H9 (cell line): ENCODE measurements at regions not wholly inside any gene's neighbourhood (a gene's known extent, or its start where the extent isn't known, plus 50 kb on each side); places are given as distances from the start of the nearest gene placed in this dataset.

ENCODE experiments used
- DNase-seq: peaks from one replicate; pipeline ENCODE4 v3.0.0-alpha.2; 2017
- H2AFZ ChIP-seq: one replicate; pipeline ENCODE4 v1.6.1; 2013; ENCODE audit warnings: mild to moderate bottlenecking, low read length, control low read depth, moderate library complexity
- H2AK5ac ChIP-seq: 2 replicates; pipeline ENCODE4 v1.6.1; 2013; ENCODE audit warnings: low read length, control low read depth, mixed read lengths; ENCODE audit not compliant: insufficient read length
- H2BK120ac ChIP-seq: one replicate; pipeline ENCODE4 v1.6.1; 2013; ENCODE audit warnings: low read depth, mild to moderate bottlenecking, low read length, control low read depth, inconsistent platforms; ENCODE audit not compliant: poor library complexity, severe bottlenecking
- H2BK12ac ChIP-seq: 2 replicates; pipeline ENCODE4 v1.6.1; 2013; ENCODE audit warnings: low read length, control low read depth, mixed read lengths, low read depth; ENCODE audit not compliant: insufficient read length
- H2BK15ac ChIP-seq: 2 replicates; pipeline ENCODE4 v1.6.1; 2013; ENCODE audit warnings: low read depth, low read length, control low read depth
- H2BK20ac ChIP-seq: one replicate; pipeline ENCODE4 v1.6.1; 2013; ENCODE audit warnings: low read depth, mild to moderate bottlenecking, low read length, control low read depth, inconsistent platforms; ENCODE audit not compliant: poor library complexity, severe bottlenecking
- H2BK5ac ChIP-seq: 2 replicates; pipeline ENCODE4 v1.6.1; 2013; ENCODE audit warnings: low read length, control low read depth, mixed read lengths; ENCODE audit not compliant: insufficient read length
- H3K14ac ChIP-seq: 2 replicates; pipeline ENCODE4 v1.6.1; 2013; ENCODE audit warnings: low read length, control low read depth; ENCODE audit not compliant: insufficient read depth
- H3K18ac ChIP-seq: 2 replicates; pipeline ENCODE4 v1.6.1; 2013; ENCODE audit warnings: low read depth, mild to moderate bottlenecking, mixed read lengths, low read length, control low read depth; ENCODE audit not compliant: insufficient read length
- H3K23ac ChIP-seq: 2 replicates; pipeline ENCODE4 v1.6.1; 2013; ENCODE audit warnings: low read length, control low read depth, mixed read lengths, low read depth; ENCODE audit not compliant: insufficient read length
- H3K23me2 ChIP-seq: 2 replicates; pipeline ENCODE4 v1.6.1; 2013; ENCODE audit warnings: low read depth, mild to moderate bottlenecking, mixed read lengths, low read length, control low read depth; ENCODE audit not compliant: insufficient read length, poor library complexity, severe bottlenecking
- H3K27ac ChIP-seq: 2 replicates; pipeline ENCODE4 v1.5.1; 2013; ENCODE audit warnings: low read length, control low read depth, mixed read lengths, low read depth; ENCODE audit not compliant: insufficient read length
- H3K27me3 ChIP-seq: 2 replicates; pipeline ENCODE4 v1.6.1; 2013; ENCODE audit warnings: low read length, control low read depth, inconsistent platforms; ENCODE audit not compliant: insufficient read depth
- H3K4ac ChIP-seq: 2 replicates; pipeline ENCODE4 v1.6.1; 2013; ENCODE audit warnings: low read depth, mild to moderate bottlenecking, control low read depth, inconsistent platforms, low read length, moderate library complexity
- H3K4me1 ChIP-seq: 2 replicates; pipeline ENCODE4 v1.6.1; 2013; ENCODE audit warnings: low read length, control low read depth, inconsistent platforms; ENCODE audit not compliant: insufficient read depth
- H3K4me2 ChIP-seq: 2 replicates; pipeline ENCODE4 v1.6.1; 2013; ENCODE audit warnings: low read length, control low read depth, mixed read lengths; ENCODE audit not compliant: insufficient read length, insufficient read depth
- H3K56ac ChIP-seq: 2 replicates; pipeline ENCODE4 v1.6.1; 2013; ENCODE audit warnings: low read depth, mild to moderate bottlenecking, mixed read lengths, low read length, control low read depth; ENCODE audit not compliant: insufficient read length
- H3K79me1 ChIP-seq: 2 replicates; pipeline ENCODE4 v1.6.1; 2013; ENCODE audit warnings: low read depth, mild to moderate bottlenecking, moderate library complexity, low read length, control low read depth, inconsistent platforms; ENCODE audit not compliant: insufficient read depth, poor library complexity, severe bottlenecking
- H3K79me2 ChIP-seq: 2 replicates; pipeline ENCODE4 v1.6.1; 2013; ENCODE audit warnings: low read length, control low read depth, inconsistent platforms; ENCODE audit not compliant: insufficient read depth
- H3K9ac ChIP-seq: 2 replicates; pipeline ENCODE4 v1.6.1; 2013; ENCODE audit warnings: low read length, control low read depth, mixed read lengths; ENCODE audit not compliant: insufficient read length; ENCODE audit errors: extremely low read depth
- H3K9me3 ChIP-seq: one replicate; pipeline ENCODE4 v1.6.1; 2013; ENCODE audit warnings: low read depth, low read length, inconsistent platforms; ENCODE audit not compliant: control insufficient read depth
- H3T11ph ChIP-seq: one replicate; pipeline ENCODE4 v1.6.1; 2013; ENCODE audit warnings: mild to moderate bottlenecking, low read length, control low read depth, inconsistent platforms
- H4K20me1 ChIP-seq: one replicate; pipeline ENCODE4 v1.6.1; 2013; ENCODE audit not compliant: control insufficient read depth, insufficient read length, insufficient read depth
- H4K5ac ChIP-seq: 2 replicates; pipeline ENCODE4 v1.6.1; 2013; ENCODE audit warnings: low read depth, mild to moderate bottlenecking, mixed read lengths, low read length, control low read depth; ENCODE audit not compliant: insufficient read length
- H4K8ac ChIP-seq: replicated peaks from 2 replicates; pipeline ENCODE4 v1.6.1; 2013; ENCODE audit warnings: low read length, control low read depth, mixed read lengths, low read depth; ENCODE audit not compliant: insufficient read length
- H4K91ac ChIP-seq: 2 replicates; pipeline ENCODE4 v1.6.1; 2013; ENCODE audit warnings: low read depth, mild to moderate bottlenecking, moderate library complexity, mixed read lengths, low read length, control low read depth; ENCODE audit not compliant: insufficient read length
- H3K27ac Mint-ChIP-seq, 3 experiments: 2 replicates in 2 of 3; 3 replicates in 1 of 3; pipeline ENCODE4 v1.8.0; 2020 to 2021; ENCODE audit warnings: mixed read lengths in 3 of 3, mild to moderate bottlenecking in 1 of 3, moderate library complexity in 1 of 3
- H3K27me3 Mint-ChIP-seq: 2 replicates; pipeline ENCODE4 v1.8.0; 2021; ENCODE audit warnings: low read depth, mild to moderate bottlenecking, moderate library complexity, mixed read lengths
- H3K36me3 Mint-ChIP-seq, 3 experiments: 2 replicates in 2 of 3; 3 replicates in 1 of 3; pipeline ENCODE4 v1.8.0; 2020 to 2021; ENCODE audit warnings: low read depth in 3 of 3, mixed read lengths in 3 of 3; ENCODE audit not compliant: insufficient read depth in 1 of 3
- H3K4me1 Mint-ChIP-seq, 2 experiments: 2 replicates each; pipeline ENCODE4 v1.8.0; 2020; ENCODE audit warnings: mixed read lengths in 2 of 2
- H3K4me3 Mint-ChIP-seq, 2 experiments: 2 replicates in 1 of 2; 3 replicates in 1 of 2; pipeline ENCODE4 v1.8.0; 2020 to 2021; ENCODE audit warnings: mild to moderate bottlenecking in 2 of 2, mixed read lengths in 2 of 2, moderate library complexity in 1 of 2
- H3K9me3 Mint-ChIP-seq, 2 experiments: 2 replicates in 1 of 2; 3 replicates in 1 of 2; pipeline ENCODE4 v1.8.0; 2020; ENCODE audit warnings: mild to moderate bottlenecking in 2 of 2, mixed read lengths in 2 of 2, moderate library complexity in 1 of 2
- CTCF ChIP-seq: fragments of 200-600 bp; sonication (generic); conservative IDR thresholded peaks from 3 replicates; pipeline ENCODE4 v1.8.0; 2021; ENCODE audit warnings: antibody characterized with exemption, mild to moderate bottlenecking
- WGBS: extraction: QIAGEN DNeasy Blood & Tissue Kit; methylation state at CpG from one replicate; pipeline ENCODE4 v1.1.7; 2013; ENCODE audit warnings: missing lambda C conversion rate, low lambda C conversion rate, mixed read lengths; ENCODE audit not compliant: insufficient read length; ENCODE audit errors: extremely low coverage; 5-methylcytosine and 5-hydroxymethylcytosine counted together

- H3K4me1 ChIP-seq = no peaks in the 10 kb centered on the region
- H3K23me2 ChIP-seq = no peaks in the 10 kb centered on the region
- H3K23ac ChIP-seq = no peak overlapping the region
- no peak overlapping the region for H2AFZ ChIP-seq
- no CpG with 5 or more reads among the region's 2 CpGs for WGBS
- H4K91ac ChIP-seq = no peak overlapping the region
- H3K4ac ChIP-seq = no peak overlapping the region
- no peak for DNase-seq
- H2BK12ac ChIP-seq = no peak overlapping the region
- no peak overlapping the region for H2AK5ac ChIP-seq
- H2BK20ac ChIP-seq = no peak overlapping the region
- H3K27ac Mint-ChIP-seq = no peak overlapping the region
- no peak overlapping the region for H3K56ac ChIP-seq
- no peak overlapping the region for H3K4me3 Mint-ChIP-seq
- no peak overlapping the region for H3K27ac ChIP-seq
- no peak overlapping the region for H2BK15ac ChIP-seq
- no peak overlapping the region for H4K8ac ChIP-seq
- no peak for TF ChIP-seq CTCF
- no peak overlapping the region for H3K14ac ChIP-seq
- H4K20me1 ChIP-seq = no peaks in the 10 kb centered on the region
- no peaks in the 10 kb centered on the region for H3K9me3 ChIP-seq
- H4K5ac ChIP-seq = no peak overlapping the region
- H3T11ph ChIP-seq = no peak overlapping the region
- no peak overlapping the region for H2BK120ac ChIP-seq
- no peak overlapping the region for H3K18ac ChIP-seq
- H3K27me3 Mint-ChIP-seq = no peaks in the 10 kb centered on the region; the same call in 1 of the 2 replicates
- no peak overlapping the region for H3K4me2 ChIP-seq
- no peaks in the 10 kb centered on the region for H3K79me1 ChIP-seq
- no peaks in the 10 kb centered on the region for H3K27me3 ChIP-seq
- peaks cover 0 to 9% of the 10 kb centered on the region in 2 experiments; a peak in 3 of 5 replicates for H3K9me3 Mint-ChIP-seq
- no peaks in the 10 kb centered on the region for H3K79me2 ChIP-seq
- no peak overlapping the region for H3K9ac ChIP-seq
- no peaks in the 10 kb centered on the region; a peak in 1 of 7 replicates for H3K36me3 Mint-ChIP-seq
- H2BK5ac ChIP-seq = no peak overlapping the region
- no peaks in the 10 kb centered on the region for H3K4me1 Mint-ChIP-seq
Observed at GRCh38 chr4:45701621-45702020, 422.2 kb downstream of the GABRG1 start.
